ENCODE measurements at regions not wholly inside any gene's neighbourhood (a gene's known extent, or its start where the extent isn't known, plus 50 kb on each side); places are given as distances from the start of the nearest gene placed in this dataset.
"Not testable (repeated sequence)": the region's sequence is repeated elsewhere in the genome, so short reads cannot be mapped to it uniquely, and the experiment has no call there.

DNA sequence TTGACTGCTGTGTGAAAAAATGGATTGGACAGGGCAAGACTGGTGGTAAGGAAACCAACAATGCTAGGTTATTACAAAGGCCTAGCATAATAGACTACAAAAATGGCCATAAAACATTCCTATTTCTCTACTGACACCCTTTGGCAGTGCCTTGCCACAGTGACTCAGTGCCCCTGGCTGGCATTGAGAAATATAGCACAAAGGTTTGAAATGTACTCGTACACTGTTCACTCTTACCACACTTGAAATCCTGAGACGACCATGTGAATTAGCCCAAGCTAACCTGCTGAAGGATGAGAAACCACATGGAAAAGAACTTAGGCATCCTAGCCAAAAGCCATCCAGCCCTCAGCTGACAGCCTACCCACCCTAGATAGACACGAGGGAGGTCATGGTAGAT lies 149.8 kb upstream of the PALMD start:
- DNase-seq (ENCODE audit: extremely low read depth in 1 of 2, low read depth in 1 of 2) = no peak

DNA sequence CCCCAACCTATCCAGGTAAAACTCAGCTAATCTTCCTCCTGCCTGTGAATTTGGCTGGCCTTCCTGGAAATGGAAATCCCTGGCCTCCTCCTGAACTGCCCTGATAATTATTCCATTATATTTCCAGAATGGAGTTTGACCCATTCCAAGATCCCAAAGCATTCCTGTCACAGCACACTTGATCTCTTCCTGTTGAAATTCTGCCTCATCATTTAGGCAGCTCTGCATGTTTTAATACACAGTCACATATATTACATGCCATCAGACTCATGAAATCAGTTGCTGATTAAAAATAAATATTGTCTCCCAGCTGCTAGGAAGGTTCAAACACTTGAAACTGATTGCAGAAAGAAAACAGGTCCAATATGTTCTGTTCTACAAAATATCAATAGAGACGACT lies 148.2 kb upstream of the PALMD start:
- no peak for DNase-seq (ENCODE audit: extremely low read depth in 1 of 2, low read depth in 1 of 2)

GRCh38 chr1:99500541-99500940 lies 145.4 kb upstream of the PALMD start:
- no peak for DNase-seq (ENCODE audit: extremely low read depth in 1 of 2, low read depth in 1 of 2)

DNA sequence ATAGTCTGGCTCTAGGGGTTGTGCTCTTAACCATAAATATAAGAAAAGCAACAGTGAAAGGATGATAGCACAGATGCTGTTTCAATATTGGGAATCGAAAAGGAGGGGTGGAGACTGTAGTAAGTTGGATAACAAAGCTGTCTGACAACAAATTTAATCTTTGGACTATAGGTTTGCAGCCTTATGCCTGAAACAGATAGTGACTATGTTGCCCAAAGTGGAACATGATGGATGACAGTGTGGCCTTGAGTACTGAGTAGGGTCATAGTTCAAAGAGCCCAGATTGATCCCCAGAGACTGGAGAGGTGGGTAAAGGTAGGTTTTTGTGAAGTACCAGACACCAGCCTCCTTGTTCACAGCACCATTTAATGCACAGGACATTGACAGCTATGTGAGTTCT lies 144.0 kb upstream of the PALMD start:
- no peak for DNase-seq (ENCODE audit: extremely low read depth in 1 of 2, low read depth in 1 of 2)

DNA sequence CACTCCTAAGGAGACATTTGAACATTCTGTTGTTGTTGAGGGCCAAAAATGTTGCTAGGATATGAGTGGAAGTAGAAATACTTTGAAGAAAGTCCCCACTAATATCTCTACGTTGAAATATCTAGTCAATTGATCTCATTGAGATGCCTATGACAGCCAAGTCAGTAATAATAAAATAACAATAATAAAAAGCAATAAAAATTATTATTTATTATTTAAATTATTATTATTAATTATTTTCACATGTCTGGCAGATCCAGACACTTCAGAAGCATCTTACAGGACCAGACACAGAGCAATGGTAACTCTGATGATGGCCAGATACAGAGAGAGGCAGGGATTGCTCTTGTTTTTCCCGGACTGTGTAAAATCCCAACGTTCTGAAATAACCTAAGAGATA lies 143.5 kb upstream of the PALMD start:
- DNase-seq (ENCODE audit: extremely low read depth in 1 of 2, low read depth in 1 of 2) = no peak

- no peak for DNase-seq (ENCODE audit: extremely low read depth in 1 of 2, low read depth in 1 of 2)
Observed at GRCh38 chr1:99503276-99503747, 142.6 kb upstream of the PALMD start.

DNA sequence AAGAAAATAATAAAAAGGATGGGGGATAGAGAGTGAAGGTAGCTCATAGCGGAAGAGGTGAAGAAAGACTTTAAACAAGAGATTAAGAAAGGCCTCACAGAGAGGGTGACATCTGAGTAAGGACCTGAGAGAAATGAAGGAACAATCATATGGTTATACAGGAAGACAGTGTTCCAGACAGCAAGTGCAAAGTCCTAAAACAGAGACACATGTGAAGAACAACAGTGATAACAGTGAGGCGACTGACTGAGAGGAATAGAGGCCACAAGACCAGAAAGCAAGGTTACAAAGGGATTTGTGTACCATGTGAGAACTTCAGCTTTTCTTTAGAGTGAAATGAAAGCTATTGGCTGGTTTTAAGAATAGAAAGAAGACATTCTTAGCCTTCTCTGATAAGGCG lies 141.6 kb upstream of the PALMD start:
- no peak for DNase-seq (ENCODE audit: extremely low read depth in 1 of 2, low read depth in 1 of 2)

GRCh38 chr1:99506631-99507030 lies 139.3 kb upstream of the PALMD start:
- no peak for DNase-seq (ENCODE audit: extremely low read depth in 1 of 2, low read depth in 1 of 2)

DNA sequence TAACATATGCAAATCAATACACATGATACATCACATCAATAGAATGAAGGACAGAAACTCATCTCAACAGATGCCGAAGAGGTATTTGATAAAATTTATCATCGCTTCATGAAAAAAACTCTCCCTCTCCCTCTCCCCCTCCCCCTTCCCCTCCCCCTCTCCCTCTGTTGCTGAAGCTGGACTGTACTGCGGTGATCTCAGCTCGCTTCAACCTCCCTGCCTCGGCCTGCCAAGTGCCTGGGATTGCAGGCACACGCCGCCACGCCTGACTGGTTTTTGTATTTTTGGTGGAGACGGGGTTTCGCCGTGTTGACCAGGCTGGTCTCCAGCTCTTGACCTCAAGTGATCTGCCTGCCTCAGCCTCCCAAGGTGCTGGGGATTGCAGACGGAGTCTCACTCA lies 138.5 kb upstream of the PALMD start:
- DNase-seq (ENCODE audit: extremely low read depth in 1 of 2, low read depth in 1 of 2) = not testable (repeated sequence)

DNA sequence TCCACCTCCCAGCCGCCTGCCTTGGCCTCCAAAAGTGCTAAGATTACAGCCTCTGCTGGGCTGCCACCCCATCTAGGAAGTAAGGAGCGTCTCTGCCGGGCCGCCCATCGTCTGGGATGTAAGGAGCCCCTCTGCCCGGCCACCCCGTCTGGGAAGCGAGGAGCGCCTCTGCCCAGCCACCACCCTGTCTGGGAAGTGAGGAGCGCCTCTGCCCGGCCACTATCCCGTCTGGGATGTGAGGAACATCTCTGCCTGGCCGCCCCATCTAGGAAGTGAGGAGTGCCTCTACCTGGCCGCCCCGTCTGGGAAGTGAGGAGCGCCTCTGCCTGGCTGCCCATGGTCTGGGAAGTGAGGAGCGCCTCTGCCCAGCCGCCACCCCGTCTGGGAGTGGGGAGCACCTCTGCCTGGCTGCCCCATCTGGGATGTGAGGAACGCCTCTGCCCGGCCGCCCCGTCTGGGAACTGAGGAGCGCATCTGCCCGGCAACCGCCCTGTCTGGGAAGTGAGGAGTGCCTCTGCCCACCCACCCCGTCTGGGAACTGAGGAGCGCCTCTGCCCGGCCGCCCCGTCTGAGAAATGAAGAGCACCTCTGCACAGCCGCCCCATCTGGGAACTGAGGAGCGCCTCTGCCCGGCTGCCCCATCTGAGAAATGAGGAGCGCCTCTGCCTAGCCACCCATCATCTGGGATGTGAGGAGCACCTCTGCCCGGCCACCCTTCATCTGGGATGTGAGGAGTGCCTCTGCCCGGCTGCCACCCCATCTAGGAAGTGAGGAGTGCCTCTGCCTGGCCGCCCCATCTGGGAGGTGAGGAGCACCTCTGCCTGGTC lies 137.8 kb upstream of the PALMD start:
- no peak for DNase-seq (ENCODE audit: extremely low read depth in 1 of 2, low read depth in 1 of 2)

- not testable (repeated sequence) for DNase-seq (ENCODE audit: extremely low read depth in 1 of 2, low read depth in 1 of 2)
Observed at GRCh38 chr1:99508733-99509445, 137.0 kb upstream of the PALMD start.

- not testable (repeated sequence) for DNase-seq (ENCODE audit: extremely low read depth in 1 of 2, low read depth in 1 of 2)
Observed at GRCh38 chr1:99514823-99515552, 130.9 kb upstream of the PALMD start.

GRCh38 chr1:99516141-99516540 lies 129.8 kb upstream of the PALMD start:
- no peak for DNase-seq (ENCODE audit: extremely low read depth in 1 of 2, low read depth in 1 of 2)

DNA sequence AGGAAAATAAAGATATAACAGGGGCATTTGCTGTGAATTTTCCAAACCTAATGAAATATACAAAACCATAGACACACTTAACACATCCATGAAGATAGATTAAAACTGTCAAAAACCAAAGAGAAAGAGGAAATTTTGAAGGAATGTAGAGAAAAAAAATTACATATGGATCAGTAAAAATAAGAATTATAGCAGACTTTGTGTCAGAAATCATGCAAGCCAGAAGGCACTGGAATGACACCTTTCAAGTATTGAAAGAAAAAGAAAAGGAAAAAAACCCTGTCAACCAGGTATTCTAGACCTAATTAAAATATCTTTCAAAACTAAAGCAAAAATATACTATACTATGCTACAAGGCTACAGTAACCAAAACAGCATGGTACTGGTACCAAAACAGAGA lies 125.8 kb upstream of the PALMD start:
- DNase-seq (ENCODE audit: extremely low read depth in 1 of 2, low read depth in 1 of 2) = no peak

GRCh38 chr1:99525331-99525730 lies 120.6 kb upstream of the PALMD start:
- DNase-seq (ENCODE audit: extremely low read depth in 1 of 2, low read depth in 1 of 2) = no peak

- no peak for DNase-seq (ENCODE audit: extremely low read depth in 1 of 2, low read depth in 1 of 2)
Observed at GRCh38 chr1:99527078-99527477, 118.8 kb upstream of the PALMD start.

- DNase-seq (ENCODE audit: extremely low read depth in 1 of 2, low read depth in 1 of 2) = no peak
Observed at GRCh38 chr1:99527545-99527944, 118.4 kb upstream of the PALMD start.

DNA sequence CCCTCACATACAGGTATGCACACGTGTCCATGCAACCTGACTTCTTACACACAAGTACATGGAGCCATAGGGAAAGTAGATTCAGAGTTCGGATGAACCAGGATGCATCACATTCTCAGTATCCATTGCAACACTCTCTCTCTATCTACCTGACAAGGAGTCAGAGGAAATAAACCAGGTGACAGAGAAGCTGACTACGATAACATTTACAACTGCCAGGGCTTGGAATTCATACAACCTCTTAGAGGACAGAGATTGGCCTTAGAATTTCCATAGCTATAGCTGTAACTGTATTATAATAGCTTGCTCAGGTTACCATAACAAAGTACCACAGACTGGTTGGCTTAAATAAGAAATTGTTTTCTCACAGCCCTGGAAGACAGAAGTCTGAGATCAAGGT lies 116.9 kb upstream of the PALMD start:
- no peak for DNase-seq (ENCODE audit: extremely low read depth in 1 of 2, low read depth in 1 of 2)

DNA sequence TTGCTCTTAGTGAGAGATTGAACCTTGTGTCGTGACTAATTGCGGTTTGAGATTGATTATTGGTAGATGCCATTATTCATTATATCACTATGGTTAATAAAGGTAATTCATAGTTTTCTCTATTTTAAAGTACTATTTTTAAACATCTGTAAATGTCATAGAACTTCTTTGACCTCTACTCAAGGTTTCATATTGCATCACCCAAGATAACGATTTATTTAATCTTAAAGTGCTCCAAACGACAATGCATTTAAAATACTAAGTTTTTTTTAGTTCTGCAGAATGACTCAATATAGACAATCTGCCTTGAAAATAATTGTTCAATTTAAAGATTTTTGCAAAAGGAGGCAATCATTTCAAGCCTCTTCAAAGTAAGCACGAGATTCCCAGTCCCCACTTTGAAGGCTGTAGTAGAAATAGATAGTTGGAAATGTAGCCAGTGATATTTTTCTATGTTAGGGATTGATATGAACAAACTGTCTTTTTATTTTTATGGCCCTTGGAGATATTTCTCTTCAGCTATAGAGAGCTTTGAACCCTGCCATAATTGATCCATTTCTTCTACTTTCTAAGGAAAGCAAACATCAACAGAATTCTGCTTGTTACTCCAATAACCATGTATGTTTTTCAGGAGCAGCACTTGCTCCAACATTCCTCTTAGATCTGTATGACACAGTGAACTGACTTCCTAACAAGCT lies 114.2 kb upstream of the PALMD start:
- DNase-seq (ENCODE audit: extremely low read depth in 1 of 2, low read depth in 1 of 2) = no peak

DNA sequence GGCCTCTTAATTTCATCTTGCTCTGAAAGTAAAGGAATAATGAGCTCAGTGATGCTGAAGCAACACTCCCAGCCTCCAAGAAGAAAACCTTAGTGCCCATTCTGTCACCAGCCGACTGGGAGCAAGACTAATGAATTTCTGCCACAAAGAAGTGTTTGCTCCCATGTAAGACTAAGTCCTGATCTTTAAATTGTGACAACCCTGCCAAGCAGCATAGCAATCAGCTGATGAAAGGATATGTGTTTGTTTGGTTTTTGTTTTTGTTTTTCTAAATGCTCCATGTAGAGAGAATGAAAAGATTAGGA lies 113.7 kb upstream of the PALMD start:
- no peak for DNase-seq (ENCODE audit: extremely low read depth in 1 of 2, low read depth in 1 of 2)
